Uterus (tissue), 3 donors: ENCODE measurements at regions not wholly inside any gene's neighbourhood (a gene's known extent, or its start where the extent isn't known, plus 50 kb on each side); places are given as distances from the start of the nearest gene placed in this dataset.

Source experiments
- DNase-seq, 2 donors: peaks; one replicate each; pipeline ENCODE4 v3.0.0-alpha.2; 2019 to 2020
- H3K27ac ChIP-seq, 2 donors: fragments of 200-600 bp; sonication (generic); 1 replicate in 1 of 2; 2 replicates in 1 of 2; pipeline ENCODE4 v1.5.1; 2016 to 2018
- H3K27me3 ChIP-seq, 2 donors: fragments of 200-600 bp; sonication (generic); one replicate each; pipeline ENCODE4 v1.5.1; 2018 to 2019; ENCODE audit warnings: control low read depth in 1 of 2
- H3K36me3 ChIP-seq, 2 donors: fragments of 200-600 bp; sonication (generic); one replicate each; pipeline ENCODE4 v1.5.1; 2019; ENCODE audit warnings: control low read depth in 1 of 2
- H3K4me1 ChIP-seq, 2 donors: fragments of 200-600 bp; sonication (generic); one replicate each; pipeline ENCODE4 v1.5.1; 2018 to 2019; ENCODE audit warnings: control low read depth in 1 of 2
- H3K4me3 ChIP-seq, 2 donors: fragments of 200-600 bp; sonication (generic); 1 replicate in 1 of 2; 2 replicates in 1 of 2; pipeline ENCODE4 v1.5.1; 2018 to 2019; ENCODE audit warnings: mild to moderate bottlenecking in 1 of 2
- H3K9me3 ChIP-seq, 2 donors: fragments of 200-600 bp; sonication (generic); one replicate each; pipeline ENCODE4 v1.5.1; 2019; ENCODE audit warnings: control low read depth in 1 of 2
- POLR2A ChIP-seq, 2 donors: fragments of 450-650 bp; IDR thresholded peaks; one replicate each; pipeline ENCODE4 v1.6.1; 2016; ENCODE audit warnings: antibody characterized with exemption in 2 of 2, mild to moderate bottlenecking in 1 of 2, moderate library complexity in 1 of 2
- intact Hi-C: fragments of 100-400 bp; cut with DNase I; formaldehyde crosslinking; loops from one replicate; pipeline ENCODE4 v1.15.1; 2023; ENCODE audit warnings: low total_unique reads
- TF ChIP-seq, protein P1 (sequence below), 4 experiments: fragments of 200-600 bp in 2 of 4; fragments of 450-650 bp in 2 of 4; sonication (generic) in 2 of 4; IDR thresholded peaks; one replicate each; pipeline ENCODE4 v1.5.1; 2016 to 2019; ENCODE audit warnings: antibody characterized with exemption in 4 of 4, mild to moderate bottlenecking in 2 of 4, moderate library complexity in 1 of 4
- donor health status: DM: yes; HTN: yes; CAD: no.

DNA sequence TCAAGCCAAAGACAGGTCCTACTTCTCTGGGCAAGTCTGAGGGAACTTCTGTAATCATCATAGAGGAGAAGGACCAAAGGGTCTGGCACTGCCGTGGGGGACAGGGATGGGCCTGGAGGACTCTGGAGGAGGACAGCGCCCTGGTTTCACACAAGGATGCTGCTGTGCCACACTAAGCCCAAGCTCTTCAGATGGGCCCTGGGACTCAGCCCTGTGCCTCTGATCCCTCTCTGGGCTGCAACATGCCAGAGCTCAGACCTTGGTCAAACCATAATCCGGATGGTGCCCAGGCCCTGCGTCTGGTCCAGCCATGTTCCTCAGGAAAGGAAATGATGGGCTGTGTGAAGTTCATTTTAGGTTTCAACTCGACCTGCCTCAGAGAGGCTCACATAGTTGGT is 222.0 kb upstream of the COPS8 start:
- no peak for DNase-seq
- Histone ChIP-seq H3K27me3 (no peaks in the 10 kb centered on the region), H3K27ac (no peak overlapping the region), H3K9me3 (no peaks in the 10 kb centered on the region), H3K36me3 (no peaks in the 10 kb centered on the region), H3K4me1 (no peaks in the 10 kb centered on the region), H3K4me3 (no peak overlapping the region)
- no peak for TF ChIP-seq POLR2A (IDR thresholded peaks at IDR 0.05)
- TF ChIP-seq, protein P1, sequence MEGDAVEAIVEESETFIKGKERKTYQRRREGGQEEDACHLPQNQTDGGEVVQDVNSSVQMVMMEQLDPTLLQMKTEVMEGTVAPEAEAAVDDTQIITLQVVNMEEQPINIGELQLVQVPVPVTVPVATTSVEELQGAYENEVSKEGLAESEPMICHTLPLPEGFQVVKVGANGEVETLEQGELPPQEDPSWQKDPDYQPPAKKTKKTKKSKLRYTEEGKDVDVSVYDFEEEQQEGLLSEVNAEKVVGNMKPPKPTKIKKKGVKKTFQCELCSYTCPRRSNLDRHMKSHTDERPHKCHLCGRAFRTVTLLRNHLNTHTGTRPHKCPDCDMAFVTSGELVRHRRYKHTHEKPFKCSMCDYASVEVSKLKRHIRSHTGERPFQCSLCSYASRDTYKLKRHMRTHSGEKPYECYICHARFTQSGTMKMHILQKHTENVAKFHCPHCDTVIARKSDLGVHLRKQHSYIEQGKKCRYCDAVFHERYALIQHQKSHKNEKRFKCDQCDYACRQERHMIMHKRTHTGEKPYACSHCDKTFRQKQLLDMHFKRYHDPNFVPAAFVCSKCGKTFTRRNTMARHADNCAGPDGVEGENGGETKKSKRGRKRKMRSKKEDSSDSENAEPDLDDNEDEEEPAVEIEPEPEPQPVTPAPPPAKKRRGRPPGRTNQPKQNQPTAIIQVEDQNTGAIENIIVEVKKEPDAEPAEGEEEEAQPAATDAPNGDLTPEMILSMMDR (IDR thresholded peaks at IDR 0.05): no peak
- intact Hi-C loops: no loop called here

DNA sequence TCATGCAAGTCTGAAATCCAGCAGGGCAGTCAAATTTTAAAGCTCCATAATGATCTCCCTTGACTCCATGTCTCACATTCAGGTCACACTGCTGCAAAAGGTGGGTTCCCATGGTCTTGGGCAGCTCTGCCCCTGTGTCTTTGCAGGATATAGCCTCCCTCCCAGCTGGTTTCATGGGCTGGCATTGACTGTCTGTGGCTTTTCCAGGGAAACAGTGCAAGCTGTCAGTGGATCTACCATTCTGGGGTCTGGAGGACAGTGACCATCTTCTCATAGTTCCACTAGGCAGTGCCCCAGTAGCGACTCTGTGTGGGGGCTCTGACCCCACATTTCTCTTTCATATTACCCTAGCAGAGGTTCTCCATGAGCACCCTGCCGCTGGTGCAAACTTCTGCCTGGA is 220.6 kb upstream of the COPS8 start:
- Histone ChIP-seq H3K4me3 (no peak overlapping the region), H3K36me3 (no peaks in the 10 kb centered on the region), H3K27me3 (no peaks in the 10 kb centered on the region), H3K4me1 (no peaks in the 10 kb centered on the region), H3K9me3 (no peaks in the 10 kb centered on the region), H3K27ac (no peak overlapping the region)
- intact Hi-C loops: no loop called here
- DNase-seq: no peak
- TF ChIP-seq POLR2A (IDR thresholded peaks at IDR 0.05): no peak
- TF ChIP-seq, protein P1 (IDR thresholded peaks at IDR 0.05): no peak

DNA sequence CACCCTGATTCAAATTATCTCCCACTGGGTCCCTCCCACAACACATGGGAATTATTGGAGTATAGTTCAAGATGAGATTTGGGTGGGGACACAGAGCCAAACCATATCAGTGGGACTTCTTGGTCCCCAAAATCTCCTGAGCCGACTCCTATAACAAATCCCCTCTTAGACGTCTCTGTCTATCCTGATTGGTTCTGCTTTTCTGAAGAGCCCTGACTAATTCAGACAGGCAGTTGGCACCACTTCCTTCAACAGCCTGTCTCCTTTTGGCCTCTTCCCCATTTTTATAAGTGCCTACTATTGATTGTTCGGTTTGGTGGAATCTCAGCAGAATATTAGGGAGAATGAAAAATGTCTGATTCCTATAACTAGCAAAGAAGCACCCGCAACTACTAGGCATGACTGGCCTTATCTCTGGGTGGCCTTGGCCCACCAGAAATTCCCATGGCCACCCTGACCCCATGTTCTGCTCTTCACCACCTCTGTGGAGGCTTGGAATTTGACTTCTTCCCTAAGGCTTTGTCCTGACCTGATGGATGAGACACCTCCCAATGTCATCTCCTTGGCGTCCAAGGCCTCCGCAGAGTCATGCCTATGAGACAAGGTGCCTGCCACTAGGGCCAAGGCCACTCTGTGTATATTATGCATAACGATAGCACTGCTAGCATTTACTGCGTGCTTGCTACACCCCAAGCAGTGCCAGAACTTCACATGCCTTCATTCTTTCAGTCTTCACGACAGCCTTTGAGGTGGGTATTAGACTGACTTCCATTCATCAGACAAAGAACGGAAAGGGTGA is 218.9 kb upstream of the COPS8 start:
- no peak for TF ChIP-seq POLR2A (IDR thresholded peaks at IDR 0.05)
- TF ChIP-seq, protein P1 (IDR thresholded peaks at IDR 0.05): no peak
- Histone ChIP-seq H3K36me3 (no peaks in the 10 kb centered on the region), H3K4me3 (no peak overlapping the region), H3K27ac (no peak overlapping the region), H3K9me3 (no peaks in the 10 kb centered on the region), H3K27me3 (no peaks in the 10 kb centered on the region), H3K4me1 (no peaks in the 10 kb centered on the region)
- intact Hi-C loops: no loop called here
- no peak for DNase-seq

DNA sequence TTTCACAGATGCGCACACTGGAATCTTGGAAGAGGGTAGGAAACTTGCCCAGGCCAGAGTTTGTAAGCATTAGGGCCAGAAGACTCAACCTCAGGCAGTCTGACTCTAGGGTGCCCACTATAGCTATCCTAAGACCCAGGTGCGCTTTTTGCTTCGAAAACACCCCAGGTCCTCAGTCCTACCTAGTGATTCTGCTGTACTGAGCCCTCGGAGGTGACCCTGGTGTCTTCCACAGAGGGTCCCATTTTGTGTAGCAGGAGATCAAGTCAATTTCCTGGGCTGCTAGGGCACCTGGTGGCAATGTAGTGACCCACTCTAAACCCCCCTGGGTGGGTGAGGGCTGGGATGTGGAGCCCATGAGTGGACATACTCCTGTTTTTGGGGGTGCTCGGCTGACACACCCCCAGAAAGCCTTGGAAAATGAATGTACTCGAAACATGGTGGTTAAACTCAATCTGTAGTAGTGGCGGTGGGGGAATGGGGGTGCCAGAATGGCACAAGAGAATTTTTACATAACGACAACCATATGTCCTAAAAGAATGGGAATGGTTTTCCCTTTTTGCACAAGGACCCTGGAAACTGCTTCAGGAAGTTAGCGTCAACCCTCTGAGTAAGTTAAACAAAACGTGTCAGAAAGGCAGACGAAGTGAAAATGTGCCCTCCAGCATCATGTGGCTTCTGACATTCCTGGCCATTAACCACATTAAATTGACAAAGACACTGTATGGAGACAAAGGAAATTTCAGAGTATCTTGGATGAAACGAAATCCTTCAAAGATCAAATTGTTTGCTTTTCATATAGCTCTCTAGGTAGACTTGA is 218.0 kb upstream of the COPS8 start:
- no peaks in the 10 kb centered on the region for H3K4me1 ChIP-seq
- no peak overlapping the region for H3K4me3 ChIP-seq
- no peak for DNase-seq
- H3K27ac ChIP-seq: no peak overlapping the region
- intact Hi-C loops: no loop called here
- no peaks in the 10 kb centered on the region for H3K36me3 ChIP-seq
- no peaks in the 10 kb centered on the region for H3K27me3 ChIP-seq
- H3K9me3 ChIP-seq: no peaks in the 10 kb centered on the region
- TF ChIP-seq POLR2A (IDR thresholded peaks at IDR 0.05): no peak
- TF ChIP-seq, protein P1 (IDR thresholded peaks at IDR 0.05): no peak

DNA sequence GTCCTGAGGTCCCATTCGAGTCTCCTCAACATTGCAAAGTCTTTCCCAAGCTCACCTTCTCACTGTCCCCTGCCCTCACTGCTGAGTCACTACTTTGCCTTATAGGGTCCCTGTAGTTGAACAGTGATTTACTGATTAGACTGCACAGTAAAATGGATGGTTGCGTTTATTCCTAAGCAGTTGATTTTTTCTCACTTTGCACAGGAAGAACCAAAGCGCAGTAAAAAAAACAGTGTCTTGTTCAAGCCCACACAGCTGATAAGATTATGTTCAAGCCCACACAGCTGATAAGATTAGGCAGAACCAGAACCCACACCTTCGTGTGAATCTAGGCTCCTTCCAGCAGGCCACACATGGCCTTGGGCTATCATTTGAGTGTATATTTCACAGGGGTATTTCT is 215.3 kb upstream of the COPS8 start:
- H3K27ac ChIP-seq: no peak overlapping the region
- H3K36me3 ChIP-seq: no peaks in the 10 kb centered on the region
- no peak overlapping the region for H3K4me3 ChIP-seq
- H3K4me1 ChIP-seq: no peaks in the 10 kb centered on the region
- TF ChIP-seq POLR2A (IDR thresholded peaks at IDR 0.05): no peak
- TF ChIP-seq, protein P1 (IDR thresholded peaks at IDR 0.05): no peak
- intact Hi-C loops: no loop called here
- no peaks in the 10 kb centered on the region for H3K9me3 ChIP-seq
- no peaks in the 10 kb centered on the region for H3K27me3 ChIP-seq
- no peak for DNase-seq
